Fibroblast of pulmonary artery (primary cell): ENCODE measurements at regions not wholly inside any gene's neighbourhood (a gene's known extent, or its start where the extent isn't known, plus 50 kb on each side); places are given as distances from the start of the nearest gene placed in this dataset.
A peak's percentile ranks its signal among the peaks of the same experiment; 100 is the strongest.
"Not testable (repeated sequence)": the region's sequence is repeated elsewhere in the genome, so short reads cannot be mapped to it uniquely, and the experiment has no call there.

Experiments used
- DNase-seq: peaks from one replicate; pipeline ENCODE4 v3.0.0-alpha.2; 2010; ENCODE audit warnings: low read depth
- H3K4me3 ChIP-seq: replicated peaks from 2 replicates; pipeline ENCODE4 v1.5.1; 2011; ENCODE audit warnings: low read depth, mild to moderate bottlenecking, control low read depth, low read length, moderate library complexity
- TF ChIP-seq, protein P1 (sequence below): IDR thresholded peaks from 2 replicates; pipeline ENCODE4 v1.5.1; 2011; ENCODE audit warnings: mild to moderate bottlenecking, control low read depth, low read length, inconsistent platforms; ENCODE audit errors: missing control alignments

DNA sequence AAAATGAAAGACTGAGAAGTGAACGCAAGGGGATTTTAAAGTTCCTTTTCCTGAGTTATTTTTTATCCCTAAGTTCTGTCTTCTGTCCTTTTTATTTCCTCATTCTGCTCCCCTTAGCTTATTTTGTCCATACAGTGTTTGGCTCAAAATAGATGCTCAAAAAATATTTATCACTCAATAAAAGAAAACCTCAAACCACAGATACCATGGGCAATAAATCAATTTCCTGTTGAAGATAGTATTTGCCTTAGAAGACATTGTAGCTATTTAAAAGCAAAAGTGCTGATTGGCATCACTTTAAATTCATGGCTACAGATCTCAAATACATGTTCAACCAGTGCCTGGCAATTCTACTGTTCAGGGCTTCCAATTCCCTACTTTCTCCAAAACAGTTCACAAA is 316.5 kb upstream of the ADAMTS9 start:
- H3K4me3 ChIP-seq, result no peak overlapping the region
- TF ChIP-seq, protein P1, sequence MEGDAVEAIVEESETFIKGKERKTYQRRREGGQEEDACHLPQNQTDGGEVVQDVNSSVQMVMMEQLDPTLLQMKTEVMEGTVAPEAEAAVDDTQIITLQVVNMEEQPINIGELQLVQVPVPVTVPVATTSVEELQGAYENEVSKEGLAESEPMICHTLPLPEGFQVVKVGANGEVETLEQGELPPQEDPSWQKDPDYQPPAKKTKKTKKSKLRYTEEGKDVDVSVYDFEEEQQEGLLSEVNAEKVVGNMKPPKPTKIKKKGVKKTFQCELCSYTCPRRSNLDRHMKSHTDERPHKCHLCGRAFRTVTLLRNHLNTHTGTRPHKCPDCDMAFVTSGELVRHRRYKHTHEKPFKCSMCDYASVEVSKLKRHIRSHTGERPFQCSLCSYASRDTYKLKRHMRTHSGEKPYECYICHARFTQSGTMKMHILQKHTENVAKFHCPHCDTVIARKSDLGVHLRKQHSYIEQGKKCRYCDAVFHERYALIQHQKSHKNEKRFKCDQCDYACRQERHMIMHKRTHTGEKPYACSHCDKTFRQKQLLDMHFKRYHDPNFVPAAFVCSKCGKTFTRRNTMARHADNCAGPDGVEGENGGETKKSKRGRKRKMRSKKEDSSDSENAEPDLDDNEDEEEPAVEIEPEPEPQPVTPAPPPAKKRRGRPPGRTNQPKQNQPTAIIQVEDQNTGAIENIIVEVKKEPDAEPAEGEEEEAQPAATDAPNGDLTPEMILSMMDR, result no peak
- DNase-seq, result no peak

DNA sequence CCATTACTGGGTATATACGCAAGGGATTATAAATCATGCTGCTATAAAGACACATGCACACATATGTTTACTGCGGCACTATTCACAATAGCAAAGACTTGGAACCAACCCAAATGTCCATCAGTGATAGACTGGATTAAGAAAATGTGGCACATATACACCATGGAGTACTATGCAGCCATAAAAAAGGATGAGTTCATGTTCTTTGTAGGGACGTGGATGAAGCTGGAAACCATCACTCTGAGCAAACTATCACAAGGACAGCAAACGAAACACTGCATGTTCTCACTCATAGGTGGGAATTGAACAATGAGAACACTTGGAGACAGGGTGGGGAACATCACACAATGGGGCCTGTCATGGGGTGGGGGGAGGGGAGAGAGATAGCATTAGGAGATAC is 313.3 kb upstream of the ADAMTS9 start:
- DNase-seq, H3K4me3 ChIP-seq: not testable (repeated sequence)

DNA sequence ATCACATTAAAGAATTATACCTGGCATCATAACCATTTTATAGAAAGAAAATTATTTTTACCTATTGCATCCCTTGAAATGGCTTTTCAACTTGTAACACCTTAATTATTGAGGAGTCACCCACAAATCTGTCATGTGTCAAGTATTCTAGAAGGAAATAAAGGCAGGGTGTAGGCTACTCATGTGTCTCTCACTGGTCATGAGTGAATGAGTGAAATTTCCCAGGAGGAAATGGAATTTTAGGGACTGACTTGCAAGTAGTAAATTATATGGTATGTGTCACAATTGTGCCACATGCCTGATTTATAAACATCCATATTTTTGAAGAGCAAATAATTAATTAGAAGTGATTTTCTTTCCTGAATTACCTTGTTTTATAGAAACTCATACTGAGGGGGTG is 310.5 kb upstream of the ADAMTS9 start:
- DNase-seq, result no peak
- no peak overlapping the region for H3K4me3 ChIP-seq
- TF ChIP-seq, protein P1, result no peak

DNA sequence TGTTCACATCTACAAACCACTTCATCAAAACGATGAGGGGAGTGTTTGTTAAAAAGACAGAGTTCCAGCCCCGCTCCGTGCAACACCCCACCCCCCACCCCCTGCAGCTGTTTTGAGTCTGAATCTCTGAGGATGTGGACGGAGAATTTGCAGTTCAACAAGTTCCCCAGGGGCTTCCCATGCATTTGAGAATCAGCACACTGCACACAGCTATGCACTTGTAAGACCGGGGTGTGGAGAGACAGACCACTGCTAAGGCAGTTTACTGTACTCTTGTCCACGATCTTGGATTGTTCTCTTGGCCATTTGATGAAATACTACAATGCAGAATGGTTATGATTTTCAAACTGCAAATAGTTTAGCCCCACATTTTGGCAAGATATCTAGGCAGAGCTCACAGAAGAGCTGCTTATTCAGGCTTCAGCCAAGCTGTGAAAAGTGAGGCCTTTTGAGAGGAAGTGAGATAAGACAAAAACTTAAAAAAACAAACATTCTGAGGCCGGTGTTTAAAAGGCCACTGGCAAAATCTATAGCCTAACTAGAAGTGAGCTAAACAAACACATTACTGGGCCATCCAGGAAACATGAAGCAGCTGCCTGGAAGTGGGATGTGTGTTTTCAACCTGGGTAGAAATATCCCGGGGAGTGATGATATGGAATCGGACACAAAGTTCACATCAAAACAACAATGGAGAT is 308.2 kb upstream of the ADAMTS9 start:
- TF ChIP-seq, protein P1, result no peak
- no peak overlapping the region for H3K4me3 ChIP-seq
- peak; percentile 67 for DNase-seq

DNA sequence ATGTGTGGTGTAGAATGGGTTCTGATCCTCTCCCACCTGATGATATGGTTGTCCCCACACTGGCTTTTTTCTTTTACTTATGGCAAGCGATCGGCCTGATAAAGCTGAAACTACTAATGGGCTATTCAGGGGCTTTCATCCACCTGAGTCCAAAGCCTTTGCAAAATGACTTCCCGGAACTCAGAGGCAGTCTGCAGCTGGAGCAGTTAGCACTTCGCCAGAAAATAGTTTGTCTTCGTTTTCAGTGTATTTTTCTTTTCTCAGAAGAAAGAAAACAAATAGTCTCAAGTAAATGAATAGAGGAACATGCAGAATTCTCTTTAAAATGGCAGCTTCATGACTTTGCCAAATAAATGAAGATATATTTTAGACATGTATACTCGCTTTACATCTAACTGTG is 306.0 kb upstream of the ADAMTS9 start:
- TF ChIP-seq, protein P1, result no peak
- no peak overlapping the region for H3K4me3 ChIP-seq
- DNase-seq, result no peak

DNA sequence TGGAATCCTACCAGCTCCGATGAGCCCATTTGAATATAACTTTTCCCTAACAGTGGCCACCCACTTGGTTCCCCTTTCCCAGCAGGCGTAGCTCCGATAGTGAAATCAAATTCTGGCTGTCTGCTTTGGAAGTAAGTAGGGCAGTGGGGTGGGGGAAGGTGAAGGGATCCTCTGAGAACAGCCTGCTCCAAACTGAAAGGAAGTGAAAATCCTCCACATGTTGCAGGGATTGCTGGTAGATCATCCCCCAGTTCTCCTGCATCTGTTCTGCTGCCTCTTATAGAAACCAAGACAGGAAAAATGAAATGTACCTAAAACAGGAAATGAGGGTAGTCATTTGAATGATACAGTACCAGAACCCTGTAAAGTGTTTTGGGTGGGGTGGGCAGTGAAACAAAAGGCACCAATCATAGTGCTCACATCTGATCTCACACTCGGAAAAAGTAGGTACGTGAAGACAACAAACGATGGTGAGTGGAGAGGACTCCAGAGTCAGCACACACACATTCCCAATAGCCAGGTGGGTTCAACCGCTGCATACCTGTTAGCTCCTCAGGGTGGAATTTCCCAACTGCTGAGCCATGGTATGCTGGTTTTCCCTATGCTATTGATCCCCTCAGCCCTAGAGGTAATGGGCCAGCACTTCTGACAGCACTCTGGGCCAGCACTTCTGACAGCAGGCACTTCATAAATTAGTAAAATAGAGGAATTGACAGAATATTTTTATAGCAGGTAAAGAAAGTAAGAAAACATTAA is 304.9 kb upstream of the ADAMTS9 start:
- no peak for DNase-seq
- TF ChIP-seq, protein P1, result no peak
- H3K4me3 ChIP-seq, result no peak overlapping the region

DNA sequence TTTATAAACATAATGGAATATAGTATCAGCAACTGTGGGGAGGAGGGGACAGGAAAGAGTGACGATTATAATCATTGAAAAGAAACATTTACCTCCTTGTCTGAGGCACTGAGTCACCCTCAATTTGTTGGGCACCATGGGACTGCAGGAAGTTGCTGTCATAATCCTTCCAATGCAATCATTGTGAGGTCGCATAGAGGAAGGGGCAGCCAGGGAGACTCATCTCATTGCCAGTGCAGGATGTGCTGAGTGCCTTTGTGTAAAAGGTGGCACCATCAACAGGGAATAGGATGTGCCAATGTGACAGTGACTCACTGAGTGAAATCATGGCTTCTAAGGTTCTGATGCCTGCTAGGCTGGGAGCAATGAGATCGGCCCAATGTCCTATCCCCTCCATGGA is 300.4 kb upstream of the ADAMTS9 start:
- DNase-seq, result peak; percentile 11
- no peak overlapping the region for H3K4me3 ChIP-seq
- TF ChIP-seq, protein P1, result no peak
